ENCODE measurements at regions not wholly inside any gene's neighbourhood (a gene's known extent, or its start where the extent isn't known, plus 50 kb on each side); places are given as distances from the start of the nearest gene placed in this dataset.
"Not testable (repeated sequence)": the region's sequence is repeated elsewhere in the genome, so short reads cannot be mapped to it uniquely, and the experiment has no call there.

GRCh38 chr12:105481392-105482300 is 151.2 kb downstream of the C12orf75 start:
- DNase-seq (ENCODE audit: low spot score), result no peak

DNA sequence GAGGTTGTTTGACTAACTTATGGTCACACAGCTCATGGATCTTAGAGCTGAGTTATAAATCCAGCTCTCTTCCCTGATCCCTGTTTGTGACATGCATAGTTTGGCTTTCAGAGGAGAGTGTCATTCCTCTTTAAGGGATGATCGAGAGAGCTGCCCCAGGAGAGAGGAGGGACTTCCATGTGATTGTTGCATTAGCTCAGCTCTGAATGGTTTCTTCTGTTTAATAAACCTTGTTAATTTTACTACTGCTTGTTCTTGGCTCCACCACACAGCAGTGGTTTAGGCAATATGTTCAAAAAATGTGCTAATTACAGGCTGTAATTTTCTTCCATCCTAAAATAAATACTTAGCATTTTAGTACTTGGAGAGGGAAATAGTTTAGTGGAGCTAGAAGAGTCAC is 152.5 kb downstream of the C12orf75 start:
- no peak for DNase-seq (ENCODE audit: low spot score)

DNA sequence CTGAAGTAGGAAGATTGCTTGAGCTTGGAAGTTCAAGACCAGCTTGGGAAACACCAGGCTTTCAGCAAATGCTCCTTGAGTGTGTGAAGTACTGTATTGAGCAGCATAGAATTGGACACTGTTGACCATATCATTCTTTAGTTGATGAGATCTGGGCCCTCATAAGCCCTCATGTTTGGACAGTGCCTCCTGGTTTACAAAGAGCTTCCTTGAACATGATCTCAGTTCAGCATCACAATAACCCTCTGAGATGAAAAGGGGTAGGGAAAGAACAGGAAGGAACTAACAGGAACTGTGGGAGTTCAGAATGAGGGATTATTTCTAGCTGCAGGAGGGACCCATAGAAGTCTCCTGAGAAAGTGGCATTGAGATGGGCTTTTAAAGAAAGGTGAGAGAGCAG is 153.2 kb downstream of the C12orf75 start:
- DNase-seq (ENCODE audit: low spot score), result no peak

- peak; percentile 25 for DNase-seq (ENCODE audit: low spot score)
Observed at GRCh38 chr12:105485321-105485910, 154.9 kb downstream of the C12orf75 start.

DNA sequence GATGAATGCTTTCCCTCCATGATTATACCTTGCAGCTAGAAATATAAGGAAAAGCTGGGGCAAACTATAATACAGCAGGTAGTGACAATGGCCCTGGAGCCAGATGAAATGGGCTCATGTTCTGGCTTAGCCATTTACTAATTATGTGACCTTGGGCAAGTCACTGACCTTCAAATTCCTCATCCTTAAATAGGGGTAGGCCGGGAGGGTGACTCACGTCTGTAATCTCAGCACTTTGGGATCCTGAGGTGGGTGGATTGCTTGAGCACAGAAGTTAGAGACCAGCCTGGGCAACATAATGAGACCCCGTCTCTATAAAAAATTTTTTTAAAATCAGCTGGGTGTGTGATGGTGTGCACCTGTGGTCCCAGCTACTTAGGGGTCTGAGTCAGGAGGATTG is 155.4 kb downstream of the C12orf75 start:
- DNase-seq (ENCODE audit: low spot score), result no peak

DNA sequence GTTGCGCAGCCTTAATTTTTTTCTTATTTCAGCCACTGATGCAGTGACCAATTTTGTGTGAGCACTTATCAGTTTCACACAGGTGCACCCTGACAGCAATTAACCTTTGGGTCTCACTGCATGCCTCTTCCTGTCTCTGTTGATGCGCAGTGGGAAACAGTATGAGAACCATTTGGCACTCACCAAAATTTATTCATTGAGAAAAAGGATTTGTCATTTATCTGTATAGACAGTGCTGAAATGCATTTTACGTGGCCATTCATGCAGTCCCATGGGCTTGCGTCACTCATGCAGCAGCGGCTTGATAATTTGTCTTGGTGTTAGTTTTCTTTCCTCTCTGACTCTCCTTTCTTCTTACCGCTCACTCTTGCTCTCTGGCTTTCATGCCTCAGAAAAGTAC is 157.5 kb downstream of the C12orf75 start:
- no peak for DNase-seq (ENCODE audit: low spot score)

DNA sequence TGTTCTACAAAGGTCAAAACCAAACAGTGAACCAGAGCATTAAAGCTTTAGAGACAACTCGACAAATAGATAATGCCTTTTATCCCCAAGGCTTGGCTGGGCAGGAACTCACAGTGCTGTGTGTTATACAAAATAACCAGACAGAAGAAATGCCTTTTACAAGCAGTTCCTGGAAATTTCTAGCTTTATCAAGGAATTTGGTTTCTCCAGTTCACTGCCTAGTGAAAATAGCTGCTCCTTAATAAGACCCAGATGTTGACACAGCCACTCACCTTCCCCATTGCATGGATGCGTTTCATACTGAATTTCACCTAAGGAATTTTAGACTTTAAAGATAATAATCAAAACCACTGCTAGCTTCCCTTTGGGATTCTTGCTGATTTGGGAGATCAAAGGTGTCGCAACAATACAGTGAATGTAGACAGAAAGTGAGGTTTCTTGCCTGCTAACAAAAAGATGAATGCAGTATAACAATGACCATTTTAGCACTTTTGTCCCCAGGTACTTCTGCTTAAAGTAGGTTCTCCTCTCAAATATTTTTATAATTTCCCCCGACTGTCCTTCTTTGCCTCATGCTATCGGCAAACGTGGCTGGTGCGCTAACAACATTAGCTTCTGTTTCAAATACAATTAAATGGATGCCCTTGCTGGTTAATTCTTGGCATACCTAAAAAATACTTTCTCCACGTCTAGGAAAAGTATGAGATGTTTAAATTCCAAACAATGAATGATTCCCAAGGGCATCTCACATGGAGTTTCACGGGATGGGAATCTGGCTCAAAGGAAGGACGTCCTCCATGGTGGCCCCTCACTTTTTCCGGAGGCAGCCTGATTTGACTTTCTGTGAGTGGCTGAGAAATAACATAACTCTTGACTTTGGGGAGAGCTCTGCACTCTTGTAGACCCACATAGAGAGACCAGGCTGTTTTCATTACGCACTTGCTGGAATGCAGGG is 162.4 kb downstream of the C12orf75 start:
- DNase-seq (ENCODE audit: low spot score), result no peak

GRCh38 chr12:105499205-105499604 is 168.7 kb downstream of the C12orf75 start:
- DNase-seq (ENCODE audit: low spot score), result no peak

- not testable (repeated sequence) for DNase-seq (ENCODE audit: low spot score)
Observed at GRCh38 chr12:105500676-105501075, 170.2 kb downstream of the C12orf75 start.

DNA sequence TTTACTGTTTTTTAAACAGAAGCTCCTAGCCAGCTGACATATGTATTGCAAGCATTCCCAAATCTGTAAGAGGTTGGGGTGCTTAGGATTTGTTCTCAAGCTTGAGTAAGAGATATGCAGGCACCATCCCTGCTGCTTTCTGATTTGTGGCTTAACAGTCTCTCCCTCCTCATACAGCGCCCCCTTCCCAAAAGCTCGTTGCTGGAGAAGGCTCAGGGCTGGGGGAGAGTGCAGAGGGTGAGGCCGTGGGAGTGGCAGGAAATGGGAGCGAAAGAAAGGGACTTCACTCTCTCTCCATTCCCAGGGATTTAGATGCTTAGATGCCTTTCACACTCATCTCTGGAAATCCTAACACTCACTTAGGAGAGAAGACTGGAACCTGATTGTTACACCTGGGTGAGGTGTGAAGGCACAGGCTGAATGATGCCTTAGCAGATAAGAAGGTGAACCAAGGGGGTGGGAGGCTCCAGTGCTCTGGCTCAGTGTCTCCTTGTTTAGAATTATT is 172.0 kb downstream of the C12orf75 start:
- DNase-seq (ENCODE audit: low spot score), result no peak

DNA sequence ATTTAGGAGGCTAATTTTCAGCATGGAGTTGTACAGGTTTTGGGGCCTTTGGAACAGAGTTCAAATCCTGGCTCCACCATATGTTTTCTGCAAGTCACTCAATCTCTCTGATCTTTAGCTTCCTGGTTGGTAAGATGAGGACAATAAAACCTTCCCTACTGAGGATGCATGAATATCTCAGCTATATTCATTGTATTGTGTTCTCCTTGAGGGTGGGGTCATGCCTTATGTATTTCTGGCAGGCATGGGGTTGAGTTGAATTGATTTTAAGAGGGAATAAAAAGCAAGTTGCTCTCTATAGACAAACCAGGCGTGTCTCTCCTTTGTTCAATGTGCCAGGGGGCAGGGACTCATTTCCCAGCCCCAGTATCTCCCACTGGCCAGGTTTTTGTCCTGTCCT is 173.1 kb downstream of the C12orf75 start:
- no peak for DNase-seq (ENCODE audit: low spot score)

DNA sequence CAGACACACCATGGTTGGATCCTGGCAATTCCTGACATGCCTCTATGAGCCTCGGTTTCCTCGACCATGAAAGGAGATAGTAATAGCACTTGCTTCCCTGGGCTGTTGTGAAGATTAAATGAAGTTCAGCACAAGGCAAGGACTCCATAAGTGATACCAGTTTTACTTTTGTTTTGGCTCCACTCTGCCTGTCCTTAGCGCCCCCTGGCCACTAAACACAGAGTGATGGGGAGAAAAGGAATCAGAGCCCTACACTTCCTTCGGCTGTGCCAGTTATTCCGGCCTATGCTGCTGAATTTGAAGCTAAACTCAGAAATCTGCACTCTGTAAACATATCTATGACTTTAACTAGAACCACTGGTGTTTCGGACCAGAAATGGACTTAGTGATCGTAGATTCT is 173.8 kb downstream of the C12orf75 start:
- no peak for DNase-seq (ENCODE audit: low spot score)

DNA sequence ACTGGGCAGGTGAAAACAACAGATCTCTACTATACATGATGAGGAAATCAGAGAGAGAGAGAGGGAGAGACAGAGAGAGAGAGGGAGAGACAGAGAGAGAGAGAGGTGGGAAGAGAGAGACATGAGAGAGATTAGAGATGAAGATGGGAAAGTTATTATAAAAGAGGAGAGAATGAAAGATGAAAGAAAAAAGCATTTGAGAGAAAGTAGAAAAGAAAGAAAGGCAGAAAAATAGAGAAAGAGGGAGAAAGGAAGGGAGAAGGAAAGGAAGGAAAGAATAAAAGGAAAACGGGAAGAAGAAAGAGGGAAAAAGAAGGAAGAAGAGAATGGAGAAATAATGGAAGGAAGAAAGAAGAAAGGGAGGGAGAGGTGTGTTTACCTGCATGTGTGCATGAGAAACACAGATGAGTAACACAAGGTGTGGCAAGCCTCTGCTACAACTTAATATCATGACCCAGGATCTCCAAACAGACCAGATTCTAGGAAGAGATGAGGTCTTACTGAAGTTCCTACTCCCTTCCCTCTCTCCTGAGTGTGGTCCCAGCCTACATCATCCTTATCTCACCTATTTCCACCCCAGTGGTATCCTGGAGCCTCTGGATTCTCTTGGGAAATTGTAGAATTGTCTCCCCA is 176.3 kb downstream of the C12orf75 start:
- DNase-seq (ENCODE audit: low spot score), result no peak

DNA sequence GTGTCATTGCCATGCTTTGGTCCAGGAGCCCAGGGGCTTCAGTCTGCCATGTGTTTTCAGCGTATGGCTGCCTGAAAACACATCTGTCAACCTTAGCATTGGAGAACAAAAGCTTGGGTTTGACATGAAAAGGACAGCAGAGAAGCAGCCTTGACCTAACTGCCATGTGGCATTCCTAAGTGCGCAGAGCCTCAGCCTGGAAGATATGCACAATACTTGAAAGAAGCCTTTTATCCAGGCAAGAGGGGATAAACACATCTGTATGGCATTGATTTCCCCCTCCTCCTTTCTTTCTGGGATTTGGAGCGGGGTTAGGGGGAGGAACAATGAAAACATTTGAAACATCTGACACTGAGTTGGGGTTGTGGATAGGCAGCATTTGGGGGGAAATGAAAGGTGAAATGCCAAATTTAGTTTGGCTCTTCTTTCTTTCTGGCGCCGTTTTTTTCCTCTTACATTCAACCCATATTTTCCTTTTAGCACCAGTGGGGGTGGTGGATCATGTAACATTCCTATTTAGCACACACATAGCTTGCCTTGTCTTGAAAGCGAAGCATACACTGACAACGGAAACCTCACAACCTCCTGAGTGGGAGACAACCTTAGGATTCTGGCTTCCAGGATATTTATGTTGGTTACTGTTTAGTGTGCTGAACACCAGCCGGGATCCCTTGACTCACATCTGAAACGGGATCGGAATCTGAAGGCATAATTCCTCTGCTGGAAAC is 177.0 kb downstream of the C12orf75 start:
- DNase-seq (ENCODE audit: low spot score), result no peak

GRCh38 chr12:105508096-105508495 is 177.6 kb downstream of the C12orf75 start:
- DNase-seq (ENCODE audit: low spot score), result no peak

GRCh38 chr12:105510526-105510925 is 180.0 kb downstream of the C12orf75 start:
- no peak for DNase-seq (ENCODE audit: low spot score)

- not testable (repeated sequence) for DNase-seq (ENCODE audit: low spot score)
Observed at GRCh38 chr12:105512861-105513260, 182.4 kb downstream of the C12orf75 start.

DNA sequence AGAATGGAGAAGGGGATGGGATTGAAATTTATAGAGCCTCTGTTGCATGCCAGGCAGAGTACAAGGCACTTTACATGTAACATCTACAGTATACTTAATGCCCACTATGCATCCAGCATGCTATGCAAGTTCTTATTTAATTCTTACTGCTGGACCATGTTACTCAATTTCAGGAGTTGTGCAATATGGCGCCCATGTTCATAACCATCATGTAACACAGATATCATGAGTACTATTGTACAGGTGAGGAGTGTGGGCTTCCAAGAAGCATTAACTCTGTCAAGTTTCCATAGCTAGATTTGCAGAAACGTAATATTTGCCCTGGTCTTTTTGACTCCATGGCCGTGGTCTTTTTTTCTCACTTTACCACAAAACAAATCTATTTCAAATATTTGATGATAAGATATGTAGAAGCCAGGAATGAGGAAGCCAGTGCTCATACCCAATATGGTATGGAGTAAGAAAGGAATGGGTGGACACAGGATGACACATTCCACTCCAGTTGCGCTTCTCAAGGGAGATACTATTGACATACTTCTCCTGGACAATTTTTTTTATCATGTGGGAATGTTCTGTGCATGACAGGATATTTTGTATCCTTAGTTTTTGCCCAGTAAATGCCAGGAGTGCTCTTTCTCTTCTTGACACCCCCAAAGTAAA is 191.8 kb downstream of the C12orf75 start:
- no peak for DNase-seq (ENCODE audit: low spot score)

DNA sequence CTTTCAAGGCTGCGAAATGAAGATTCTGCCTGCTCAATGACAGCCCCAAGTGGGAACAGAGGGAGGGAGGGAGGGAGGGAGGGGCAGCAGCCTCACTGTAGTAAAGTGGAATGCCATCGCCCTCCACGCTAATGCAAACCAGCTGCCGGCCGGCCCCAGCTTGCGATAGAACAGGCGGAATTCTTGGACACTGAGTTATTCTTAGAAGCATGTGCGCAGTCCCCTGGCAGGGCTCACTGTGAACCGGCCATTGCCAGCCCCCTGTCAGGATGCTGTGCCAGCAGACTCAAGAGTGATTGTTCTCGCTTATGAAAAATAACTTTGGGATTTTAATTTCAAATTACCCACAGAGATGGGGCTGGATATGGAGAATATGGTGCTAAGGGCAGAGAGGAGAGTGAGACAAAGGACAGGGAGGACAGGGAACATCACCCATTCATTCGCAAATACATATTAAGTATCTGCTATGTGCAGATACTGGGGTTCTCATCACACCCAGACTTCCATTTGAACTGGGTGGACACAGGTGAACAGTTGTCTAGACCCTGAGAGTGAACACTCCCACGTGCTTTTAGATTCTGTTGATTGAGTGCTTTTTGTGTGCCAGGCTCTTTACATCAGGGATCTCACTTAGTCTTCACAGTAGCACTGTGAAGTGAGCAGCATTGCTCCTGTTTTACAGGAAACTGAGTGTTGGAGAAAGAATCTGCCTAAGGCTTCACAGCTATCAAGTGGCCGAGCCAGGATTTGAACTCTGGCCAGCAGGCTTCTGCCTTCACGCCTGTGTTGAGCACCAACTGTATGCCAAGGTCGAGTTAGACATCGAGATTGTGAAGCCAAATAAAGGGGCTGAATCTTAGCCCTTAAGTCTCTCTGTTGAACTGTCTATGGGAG is 192.9 kb downstream of the C12orf75 start:
- DNase-seq (ENCODE audit: low spot score), result no peak

All from cerebellar cortex (tissue), 1 donor.